DND-41 (cell line): ENCODE measurements at regions not wholly inside any gene's neighbourhood (a gene's known extent, or its start where the extent isn't known, plus 50 kb on each side); places are given as distances from the start of the nearest gene placed in this dataset.

Experiments used
- CTCF ChIP-seq: IDR thresholded peaks from 2 replicates; pipeline ENCODE4 v1.5.1; 2012; ENCODE audit warnings: borderline replicate concordance, low read length, moderate library complexity, mild to moderate bottlenecking; ENCODE audit not compliant: poor library complexity, severe bottlenecking; ENCODE audit errors: extremely low read depth
- EZH2 ChIP-seq: IDR thresholded peaks from 3 replicates; pipeline ENCODE4 v1.6.1; 2012; ENCODE audit warnings: borderline replicate concordance, low read depth, mild to moderate bottlenecking, moderate library complexity, low read length, inconsistent platforms; ENCODE audit not compliant: severe bottlenecking

- TF ChIP-seq CTCF (no peak), EZH2 (no peak)
These were observed 79.0 kb upstream of the TACR1 start for GRCh38 chr2:75278314-75278713.
